Smooth muscle cell (in vitro differentiated cells): ENCODE measurements at regions not wholly inside any gene's neighbourhood (a gene's known extent, or its start where the extent isn't known, plus 50 kb on each side); places are given as distances from the start of the nearest gene placed in this dataset.

ENCODE experiments used
- DNase-seq: peaks from one replicate; lab custom pipeline; 2025; ENCODE audit not compliant: unreplicated experiment; lab: John Stamatoyannopoulos, UW
- H2AFZ ChIP-seq: fragments of 200-600 bp; sonication (generic); 2 replicates; pipeline ENCODE4 v1.6.0; 2016; ENCODE audit warnings: antibody characterized with exemption, low read depth, mild to moderate bottlenecking
- H3F3A ChIP-seq: fragments of 200-600 bp; sonication (generic); 2 replicates; pipeline ENCODE4 v1.6.0; 2017; ENCODE audit warnings: antibody characterized with exemption, low read depth
- H3K27ac ChIP-seq: fragments of 200-600 bp; sonication (generic); 2 replicates; pipeline ENCODE4 v1.5.1; 2016; ENCODE audit warnings: low read depth, mild to moderate bottlenecking
- H3K27me3 ChIP-seq: fragments of 200-600 bp; sonication (generic); 2 replicates; pipeline ENCODE4 v1.6.1; 2016; ENCODE audit warnings: low read depth, mild to moderate bottlenecking
- H3K36me3 ChIP-seq: fragments of 200-600 bp; sonication (generic); 2 replicates; pipeline ENCODE4 v1.5.1; 2016; ENCODE audit warnings: low read depth
- H3K4me1 ChIP-seq: fragments of 200-600 bp; sonication (generic); 2 replicates; pipeline ENCODE4 v1.5.1; 2016; ENCODE audit warnings: low read depth
- H3K4me2 ChIP-seq: fragments of 200-600 bp; sonication (generic); 2 replicates; pipeline ENCODE4 v1.6.0; 2016; ENCODE audit warnings: mild to moderate bottlenecking
- H3K4me3 ChIP-seq: fragments of 200-600 bp; sonication (generic); 2 replicates; pipeline ENCODE4 v1.5.1; 2016; ENCODE audit warnings: mild to moderate bottlenecking
- H3K79me2 ChIP-seq: fragments of 200-600 bp; sonication (generic); 2 replicates; pipeline ENCODE4 v1.6.0; 2016; ENCODE audit warnings: low read depth, mild to moderate bottlenecking
- H3K9ac ChIP-seq: fragments of 200-600 bp; sonication (generic); 2 replicates; pipeline ENCODE4 v1.6.0; 2016; ENCODE audit warnings: low read depth
- H3K9me3 ChIP-seq: fragments of 200-600 bp; sonication (generic); replicated peaks from 2 replicates; pipeline ENCODE4 v1.5.1; 2016; ENCODE audit warnings: low read depth
- H4K20me1 ChIP-seq: fragments of 200-600 bp; sonication (generic); 2 replicates; pipeline ENCODE4 v1.6.0; 2016; ENCODE audit warnings: low read depth
- WGBS: methylation state at CpG from one replicate; pipeline ENCODE4 v1.1.7; 2016; ENCODE audit warnings: low lambda C conversion rate; 5-methylcytosine and 5-hydroxymethylcytosine counted together
- TF ChIP-seq, protein P1 (sequence below): fragments of 200-600 bp; sonication (generic); IDR thresholded peaks from 2 replicates; pipeline ENCODE4 v1.5.1; 2017; ENCODE audit warnings: borderline replicate concordance, mild to moderate bottlenecking, antibody characterized with exemption; ENCODE audit not compliant: insufficient read depth, poor library complexity, severe bottlenecking

DNA sequence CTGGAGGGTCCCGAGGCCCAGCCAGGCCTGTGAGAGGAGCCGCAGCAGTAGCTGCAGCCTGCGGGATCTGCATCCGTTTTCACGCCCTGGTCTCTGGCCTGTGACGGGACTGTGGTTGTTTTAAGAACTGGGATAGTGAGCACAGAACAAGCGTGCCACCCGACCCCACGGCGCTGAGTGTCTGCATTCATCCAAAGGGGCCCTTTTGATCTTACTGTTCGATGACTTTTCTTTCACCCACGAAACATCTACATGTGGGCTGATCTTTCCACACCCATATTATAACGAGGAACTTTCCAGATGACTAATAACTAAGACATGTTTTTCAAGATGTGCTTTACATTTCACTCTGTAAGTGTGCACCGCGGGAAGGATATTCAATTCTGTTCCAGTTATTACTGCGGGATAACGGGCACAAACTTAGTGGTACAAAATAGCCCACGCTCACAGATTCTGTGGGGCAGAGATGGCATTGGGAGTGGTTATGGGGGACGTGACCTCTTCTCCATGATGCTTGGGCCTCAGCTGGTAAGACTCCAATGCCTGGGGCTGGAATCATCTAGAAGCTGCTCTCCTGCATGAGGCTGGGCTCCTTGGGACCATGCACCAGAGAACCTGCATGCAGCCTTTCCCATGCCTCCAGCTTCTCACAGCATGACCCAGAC is 165.0 kb downstream of the SYK start:
- Histone ChIP-seq H3K4me3 (no peak overlapping the region), H3K27me3 (no peaks in the 10 kb centered on the region), H3K79me2 (no peaks in the 10 kb centered on the region), H3K9ac (peak overlapping the region; percentile 78), H3K27ac (peak overlapping the region; percentile 95), H3K4me1 (peaks cover 32% of the 10 kb centered on the region), H3K4me2 (peak overlapping the region; percentile 68), H3K9me3 (no peaks in the 10 kb centered on the region), H4K20me1 (no peaks in the 10 kb centered on the region), H3K36me3 (no peaks in the 10 kb centered on the region), H3F3A (peaks cover 24% of the 10 kb centered on the region), H2AFZ (no peak overlapping the region)
- WGBS = 46% methylated on average over 19 of the region's 19 CpGs
- no peak for DNase-seq
- TF ChIP-seq, protein P1, sequence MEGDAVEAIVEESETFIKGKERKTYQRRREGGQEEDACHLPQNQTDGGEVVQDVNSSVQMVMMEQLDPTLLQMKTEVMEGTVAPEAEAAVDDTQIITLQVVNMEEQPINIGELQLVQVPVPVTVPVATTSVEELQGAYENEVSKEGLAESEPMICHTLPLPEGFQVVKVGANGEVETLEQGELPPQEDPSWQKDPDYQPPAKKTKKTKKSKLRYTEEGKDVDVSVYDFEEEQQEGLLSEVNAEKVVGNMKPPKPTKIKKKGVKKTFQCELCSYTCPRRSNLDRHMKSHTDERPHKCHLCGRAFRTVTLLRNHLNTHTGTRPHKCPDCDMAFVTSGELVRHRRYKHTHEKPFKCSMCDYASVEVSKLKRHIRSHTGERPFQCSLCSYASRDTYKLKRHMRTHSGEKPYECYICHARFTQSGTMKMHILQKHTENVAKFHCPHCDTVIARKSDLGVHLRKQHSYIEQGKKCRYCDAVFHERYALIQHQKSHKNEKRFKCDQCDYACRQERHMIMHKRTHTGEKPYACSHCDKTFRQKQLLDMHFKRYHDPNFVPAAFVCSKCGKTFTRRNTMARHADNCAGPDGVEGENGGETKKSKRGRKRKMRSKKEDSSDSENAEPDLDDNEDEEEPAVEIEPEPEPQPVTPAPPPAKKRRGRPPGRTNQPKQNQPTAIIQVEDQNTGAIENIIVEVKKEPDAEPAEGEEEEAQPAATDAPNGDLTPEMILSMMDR = no peak

DNA sequence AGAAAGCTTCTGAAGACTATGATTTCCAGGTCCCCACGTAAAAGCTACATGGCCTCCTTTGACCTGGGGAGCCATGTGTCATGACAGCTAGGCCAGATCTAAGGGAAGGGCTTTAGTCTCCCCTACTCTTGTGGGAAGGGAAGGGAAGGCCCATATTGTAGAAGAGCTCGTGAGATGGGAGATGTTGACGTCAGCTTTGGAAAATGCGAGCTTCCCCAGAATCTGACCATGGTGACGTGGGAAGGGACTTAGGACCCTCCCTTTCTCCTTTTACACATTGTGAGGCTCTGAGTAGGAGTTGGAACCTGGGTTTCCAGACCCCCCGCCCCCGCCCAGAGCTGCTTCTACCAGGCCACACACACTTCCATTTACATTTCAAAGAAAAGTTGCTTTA is 165.5 kb downstream of the SYK start:
- WGBS = 59% methylated on average over 7 of the region's 7 CpGs
- Histone ChIP-seq H3K9me3 (no peaks in the 10 kb centered on the region), H4K20me1 (no peaks in the 10 kb centered on the region), H3K4me1 (peaks cover 32% of the 10 kb centered on the region), H3K36me3 (no peaks in the 10 kb centered on the region), H3K9ac (peak overlapping the region; percentile 78), H3K79me2 (no peaks in the 10 kb centered on the region), H3K4me2 (peak overlapping the region; percentile 68), H3K27me3 (no peaks in the 10 kb centered on the region), H3F3A (peaks cover 24% of the 10 kb centered on the region), H3K4me3 (no peak overlapping the region), H2AFZ (no peak overlapping the region), H3K27ac (peak overlapping the region; percentile 95)
- TF ChIP-seq, protein P1 = no peak
- DNase-seq = no peak

DNA sequence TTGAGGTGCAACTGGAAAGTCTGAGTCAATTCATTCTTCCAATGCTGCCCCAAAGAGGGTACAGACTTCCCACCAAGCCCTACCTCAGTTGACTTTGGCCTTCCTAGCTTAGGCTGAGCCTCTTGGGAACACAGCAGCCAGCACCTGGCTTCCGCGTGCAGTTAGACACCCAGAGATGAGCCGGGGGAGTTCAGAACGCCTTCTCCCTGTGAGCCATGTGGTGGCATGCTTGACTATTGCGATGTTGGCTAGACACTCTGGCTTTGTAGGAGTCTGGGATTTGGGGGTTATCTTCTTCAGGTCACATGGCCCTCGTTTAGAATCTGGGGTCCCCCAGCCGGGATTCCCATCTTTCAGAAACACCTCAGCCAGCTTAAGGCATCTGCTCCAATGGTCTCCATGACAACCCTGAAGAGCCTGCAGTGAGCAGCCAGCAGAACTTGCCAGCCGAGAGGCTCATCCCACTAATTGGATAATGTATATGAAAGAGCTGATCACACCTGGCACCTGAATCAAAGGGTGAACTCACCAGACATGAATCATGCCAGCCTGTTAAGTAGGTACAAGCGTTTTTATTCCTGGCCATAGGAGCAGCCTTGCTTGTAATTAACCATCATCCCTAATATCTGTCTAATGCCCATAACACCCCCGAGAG is 167.5 kb downstream of the SYK start:
- Histone ChIP-seq H3K4me1 (peaks cover 32% of the 10 kb centered on the region), H3K27ac (peak overlapping the region; percentile 80), H3K4me3 (no peak overlapping the region), H2AFZ (no peak overlapping the region), H3K27me3 (no peaks in the 10 kb centered on the region), H3K79me2 (no peaks in the 10 kb centered on the region), H3K36me3 (no peaks in the 10 kb centered on the region), H3K9me3 (no peaks in the 10 kb centered on the region), H3K9ac (no peak overlapping the region), H4K20me1 (no peaks in the 10 kb centered on the region), H3F3A (peaks cover 24% of the 10 kb centered on the region), H3K4me2 (no peak overlapping the region)
- TF ChIP-seq, protein P1 = no peak
- no peak for DNase-seq
- WGBS = 90% methylated on average over 10 of the region's 10 CpGs
